H9 (cell line): ENCODE measurements at regions not wholly inside any gene's neighbourhood (a gene's known extent, or its start where the extent isn't known, plus 50 kb on each side); places are given as distances from the start of the nearest gene placed in this dataset.

ENCODE experiments used
- DNase-seq: peaks from one replicate; pipeline ENCODE4 v3.0.0-alpha.2; 2017
- H2AFZ ChIP-seq: one replicate; pipeline ENCODE4 v1.6.1; 2013; ENCODE audit warnings: mild to moderate bottlenecking, low read length, control low read depth, moderate library complexity
- H2AK5ac ChIP-seq: 2 replicates; pipeline ENCODE4 v1.6.1; 2013; ENCODE audit warnings: low read length, control low read depth, mixed read lengths; ENCODE audit not compliant: insufficient read length
- H2BK120ac ChIP-seq: one replicate; pipeline ENCODE4 v1.6.1; 2013; ENCODE audit warnings: low read depth, mild to moderate bottlenecking, low read length, control low read depth, inconsistent platforms; ENCODE audit not compliant: poor library complexity, severe bottlenecking
- H2BK12ac ChIP-seq: 2 replicates; pipeline ENCODE4 v1.6.1; 2013; ENCODE audit warnings: low read length, control low read depth, mixed read lengths, low read depth; ENCODE audit not compliant: insufficient read length
- H2BK15ac ChIP-seq: 2 replicates; pipeline ENCODE4 v1.6.1; 2013; ENCODE audit warnings: low read depth, low read length, control low read depth
- H2BK20ac ChIP-seq: one replicate; pipeline ENCODE4 v1.6.1; 2013; ENCODE audit warnings: low read depth, mild to moderate bottlenecking, low read length, control low read depth, inconsistent platforms; ENCODE audit not compliant: poor library complexity, severe bottlenecking
- H2BK5ac ChIP-seq: 2 replicates; pipeline ENCODE4 v1.6.1; 2013; ENCODE audit warnings: low read length, control low read depth, mixed read lengths; ENCODE audit not compliant: insufficient read length
- H3K14ac ChIP-seq: 2 replicates; pipeline ENCODE4 v1.6.1; 2013; ENCODE audit warnings: low read length, control low read depth; ENCODE audit not compliant: insufficient read depth
- H3K18ac ChIP-seq: 2 replicates; pipeline ENCODE4 v1.6.1; 2013; ENCODE audit warnings: low read depth, mild to moderate bottlenecking, mixed read lengths, low read length, control low read depth; ENCODE audit not compliant: insufficient read length
- H3K23ac ChIP-seq: 2 replicates; pipeline ENCODE4 v1.6.1; 2013; ENCODE audit warnings: low read length, control low read depth, mixed read lengths, low read depth; ENCODE audit not compliant: insufficient read length
- H3K23me2 ChIP-seq: 2 replicates; pipeline ENCODE4 v1.6.1; 2013; ENCODE audit warnings: low read depth, mild to moderate bottlenecking, mixed read lengths, low read length, control low read depth; ENCODE audit not compliant: insufficient read length, poor library complexity, severe bottlenecking
- H3K27ac ChIP-seq: 2 replicates; pipeline ENCODE4 v1.5.1; 2013; ENCODE audit warnings: low read length, control low read depth, mixed read lengths, low read depth; ENCODE audit not compliant: insufficient read length
- H3K27me3 ChIP-seq: 2 replicates; pipeline ENCODE4 v1.6.1; 2013; ENCODE audit warnings: low read length, control low read depth, inconsistent platforms; ENCODE audit not compliant: insufficient read depth
- H3K4ac ChIP-seq: 2 replicates; pipeline ENCODE4 v1.6.1; 2013; ENCODE audit warnings: low read depth, mild to moderate bottlenecking, control low read depth, inconsistent platforms, low read length, moderate library complexity
- H3K4me1 ChIP-seq: 2 replicates; pipeline ENCODE4 v1.6.1; 2013; ENCODE audit warnings: low read length, control low read depth, inconsistent platforms; ENCODE audit not compliant: insufficient read depth
- H3K4me2 ChIP-seq: 2 replicates; pipeline ENCODE4 v1.6.1; 2013; ENCODE audit warnings: low read length, control low read depth, mixed read lengths; ENCODE audit not compliant: insufficient read length, insufficient read depth
- H3K56ac ChIP-seq: 2 replicates; pipeline ENCODE4 v1.6.1; 2013; ENCODE audit warnings: low read depth, mild to moderate bottlenecking, mixed read lengths, low read length, control low read depth; ENCODE audit not compliant: insufficient read length
- H3K79me1 ChIP-seq: 2 replicates; pipeline ENCODE4 v1.6.1; 2013; ENCODE audit warnings: low read depth, mild to moderate bottlenecking, moderate library complexity, low read length, control low read depth, inconsistent platforms; ENCODE audit not compliant: insufficient read depth, poor library complexity, severe bottlenecking
- H3K79me2 ChIP-seq: 2 replicates; pipeline ENCODE4 v1.6.1; 2013; ENCODE audit warnings: low read length, control low read depth, inconsistent platforms; ENCODE audit not compliant: insufficient read depth
- H3K9ac ChIP-seq: 2 replicates; pipeline ENCODE4 v1.6.1; 2013; ENCODE audit warnings: low read length, control low read depth, mixed read lengths; ENCODE audit not compliant: insufficient read length; ENCODE audit errors: extremely low read depth
- H3K9me3 ChIP-seq: one replicate; pipeline ENCODE4 v1.6.1; 2013; ENCODE audit warnings: low read depth, low read length, inconsistent platforms; ENCODE audit not compliant: control insufficient read depth
- H3T11ph ChIP-seq: one replicate; pipeline ENCODE4 v1.6.1; 2013; ENCODE audit warnings: mild to moderate bottlenecking, low read length, control low read depth, inconsistent platforms
- H4K20me1 ChIP-seq: one replicate; pipeline ENCODE4 v1.6.1; 2013; ENCODE audit not compliant: control insufficient read depth, insufficient read length, insufficient read depth
- H4K5ac ChIP-seq: 2 replicates; pipeline ENCODE4 v1.6.1; 2013; ENCODE audit warnings: low read depth, mild to moderate bottlenecking, mixed read lengths, low read length, control low read depth; ENCODE audit not compliant: insufficient read length
- H4K8ac ChIP-seq: replicated peaks from 2 replicates; pipeline ENCODE4 v1.6.1; 2013; ENCODE audit warnings: low read length, control low read depth, mixed read lengths, low read depth; ENCODE audit not compliant: insufficient read length
- H4K91ac ChIP-seq: 2 replicates; pipeline ENCODE4 v1.6.1; 2013; ENCODE audit warnings: low read depth, mild to moderate bottlenecking, moderate library complexity, mixed read lengths, low read length, control low read depth; ENCODE audit not compliant: insufficient read length
- H3K27ac Mint-ChIP-seq, 3 experiments: 2 replicates in 2 of 3; 3 replicates in 1 of 3; pipeline ENCODE4 v1.8.0; 2020 to 2021; ENCODE audit warnings: mixed read lengths in 3 of 3, mild to moderate bottlenecking in 1 of 3, moderate library complexity in 1 of 3
- H3K27me3 Mint-ChIP-seq: 2 replicates; pipeline ENCODE4 v1.8.0; 2021; ENCODE audit warnings: low read depth, mild to moderate bottlenecking, moderate library complexity, mixed read lengths
- H3K36me3 Mint-ChIP-seq, 3 experiments: 2 replicates in 2 of 3; 3 replicates in 1 of 3; pipeline ENCODE4 v1.8.0; 2020 to 2021; ENCODE audit warnings: low read depth in 3 of 3, mixed read lengths in 3 of 3; ENCODE audit not compliant: insufficient read depth in 1 of 3
- H3K4me1 Mint-ChIP-seq, 2 experiments: 2 replicates each; pipeline ENCODE4 v1.8.0; 2020; ENCODE audit warnings: mixed read lengths in 2 of 2
- H3K4me3 Mint-ChIP-seq, 2 experiments: 2 replicates in 1 of 2; 3 replicates in 1 of 2; pipeline ENCODE4 v1.8.0; 2020 to 2021; ENCODE audit warnings: mild to moderate bottlenecking in 2 of 2, mixed read lengths in 2 of 2, moderate library complexity in 1 of 2
- H3K9me3 Mint-ChIP-seq, 2 experiments: 2 replicates in 1 of 2; 3 replicates in 1 of 2; pipeline ENCODE4 v1.8.0; 2020; ENCODE audit warnings: mild to moderate bottlenecking in 2 of 2, mixed read lengths in 2 of 2, moderate library complexity in 1 of 2
- CTCF ChIP-seq: fragments of 200-600 bp; sonication (generic); conservative IDR thresholded peaks from 3 replicates; pipeline ENCODE4 v1.8.0; 2021; ENCODE audit warnings: antibody characterized with exemption, mild to moderate bottlenecking
- WGBS: extraction: QIAGEN DNeasy Blood & Tissue Kit; methylation state at CpG from one replicate; pipeline ENCODE4 v1.1.7; 2013; ENCODE audit warnings: missing lambda C conversion rate, low lambda C conversion rate, mixed read lengths; ENCODE audit not compliant: insufficient read length; ENCODE audit errors: extremely low coverage; 5-methylcytosine and 5-hydroxymethylcytosine counted together

DNA sequence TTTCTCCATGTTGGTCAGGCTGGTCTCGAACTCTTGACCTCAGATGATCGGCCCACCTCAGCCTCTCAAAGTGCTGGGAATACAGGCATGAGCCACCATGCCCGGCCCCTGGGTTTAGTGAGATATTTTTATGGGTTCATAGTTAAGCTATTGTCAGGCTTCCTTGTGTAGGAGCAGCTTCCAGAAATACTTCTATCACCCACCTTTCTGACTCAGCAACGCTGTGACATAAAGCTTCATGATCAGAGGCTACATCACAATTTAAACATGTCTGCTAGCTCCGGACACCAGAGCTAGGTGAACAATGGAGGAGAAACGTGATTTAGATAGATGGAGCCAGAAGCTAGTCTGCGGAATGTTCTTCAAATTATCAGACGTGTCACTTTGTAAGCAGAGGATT, 295.8 kb upstream of the LYZL1 start:
- Histone ChIP-seq H4K5ac (no peak overlapping the region), H3K9ac (no peak overlapping the region), H3K14ac (no peak overlapping the region), H2BK15ac (no peak overlapping the region), H3K18ac (no peak overlapping the region), H4K91ac (no peak overlapping the region), H3K4me1 (no peaks in the 10 kb centered on the region), H3K4me2 (no peak overlapping the region), H3K27ac (no peak overlapping the region), H3K9me3 (no peaks in the 10 kb centered on the region), H3K4ac (no peak overlapping the region), H2BK12ac (no peak overlapping the region), H3K23me2 (no peaks in the 10 kb centered on the region), H2BK120ac (no peak overlapping the region), H3K27me3 (no peaks in the 10 kb centered on the region), H2BK20ac (no peak overlapping the region), H3K23ac (no peak overlapping the region), H4K8ac (no peak overlapping the region), H2AK5ac (no peak overlapping the region), H3K79me2 (no peaks in the 10 kb centered on the region), H4K20me1 (no peaks in the 10 kb centered on the region), H3T11ph (no peak overlapping the region), H2BK5ac (no peak overlapping the region), H3K56ac (no peak overlapping the region), H3K79me1 (no peaks in the 10 kb centered on the region), H2AFZ (no peak overlapping the region)
- no CpG with 5 or more reads among the region's 8 CpGs for WGBS
- no peak overlapping the region for H3K27ac Mint-ChIP-seq
- peaks cover 0 to 7% (median 0%) of the 10 kb centered on the region in 3 experiments; a peak in 4 of 7 replicates for H3K36me3 Mint-ChIP-seq
- no peaks in the 10 kb centered on the region for H3K27me3 Mint-ChIP-seq
- peaks cover 2 to 7% of the 10 kb centered on the region in 2 experiments; a peak in 2 of 5 replicates for H3K9me3 Mint-ChIP-seq
- peaks cover 5% of the 10 kb centered on the region in 2 experiments for H3K4me1 Mint-ChIP-seq
- DNase-seq = no peak
- TF ChIP-seq CTCF = no peak
- no peak overlapping the region for H3K4me3 Mint-ChIP-seq
